ENCODE measurements at regions not wholly inside any gene's neighbourhood (a gene's known extent, or its start where the extent isn't known, plus 50 kb on each side); places are given as distances from the start of the nearest gene placed in this dataset.

- TF ChIP-seq CTCF (IDR thresholded peaks at IDR 0.05; ENCODE audit: borderline replicate concordance, extremely low read depth, low read length, poor library complexity, severe bottlenecking) (no peak), EZH2 (IDR thresholded peaks at IDR 0.05; ENCODE audit: borderline replicate concordance, low read depth, low read length, severe bottlenecking) (no peak)
These were observed 228.6 kb upstream of the BCOR start for GRCh38 chrX:40326186-40326965.
